ENCODE measurements at regions not wholly inside any gene's neighbourhood (a gene's known extent, or its start where the extent isn't known, plus 50 kb on each side); places are given as distances from the start of the nearest gene placed in this dataset.

DNA sequence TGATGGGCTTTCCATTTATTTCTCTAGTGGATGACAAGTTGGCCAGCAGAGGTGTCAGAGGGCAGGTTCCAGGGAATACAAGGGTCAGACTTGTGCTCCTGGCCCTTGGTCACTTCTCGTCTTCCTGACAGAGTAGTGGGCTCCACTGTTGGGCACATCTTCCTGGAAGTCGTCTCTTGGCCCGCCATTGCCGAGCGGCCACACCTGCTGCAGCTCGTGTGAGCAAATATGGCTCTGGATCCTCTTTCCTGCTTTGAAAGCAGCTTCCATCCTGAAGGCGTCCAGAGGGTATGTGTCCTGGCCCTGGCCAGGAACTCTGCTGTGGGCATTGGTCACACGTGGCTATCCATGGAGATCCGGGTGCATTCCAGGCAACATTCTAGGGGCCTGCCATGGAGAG is 100.2 kb downstream of the SNRPN start (continued):
- TF ChIP-seq SP2 (IDR thresholded peaks at IDR 0.05; ENCODE audit: low read length), result no peak
- TF ChIP-seq HDAC2 (IDR thresholded peaks at IDR 0.05; ENCODE audit: borderline replicate concordance in 1 of 2, low read depth in 2 of 2, low read length in 2 of 2), result no peak
- TF ChIP-seq, protein P1, sequence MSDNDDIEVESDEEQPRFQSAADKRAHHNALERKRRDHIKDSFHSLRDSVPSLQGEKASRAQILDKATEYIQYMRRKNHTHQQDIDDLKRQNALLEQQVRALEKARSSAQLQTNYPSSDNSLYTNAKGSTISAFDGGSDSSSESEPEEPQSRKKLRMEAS (IDR thresholded peaks at IDR 0.05), result no peak
- no peak for TF ChIP-seq TAF7 (optimal IDR thresholded peaks at IDR 0.05; ENCODE audit: borderline replicate concordance, low read depth, low read length)
- no peak for TF ChIP-seq CEBPB (IDR thresholded peaks at IDR 0.05; ENCODE audit: low read depth, low read length)
